Inflammatory macrophage (primary cell): ENCODE measurements at regions not wholly inside any gene's neighbourhood (a gene's known extent, or its start where the extent isn't known, plus 50 kb on each side); places are given as distances from the start of the nearest gene placed in this dataset.
A peak's percentile ranks its signal among the peaks of the same experiment; 100 is the strongest.

Experiments
- DNase-seq, 2 donors: peaks; one replicate each; pipeline ENCODE4 v3.0.0-alpha.2; 2020 to 2022

- peak; percentile 92 to 95 for DNase-seq
These were observed 53.8 kb downstream of the IER5 start for GRCh38 chr1:181142096-181142958.

DNA sequence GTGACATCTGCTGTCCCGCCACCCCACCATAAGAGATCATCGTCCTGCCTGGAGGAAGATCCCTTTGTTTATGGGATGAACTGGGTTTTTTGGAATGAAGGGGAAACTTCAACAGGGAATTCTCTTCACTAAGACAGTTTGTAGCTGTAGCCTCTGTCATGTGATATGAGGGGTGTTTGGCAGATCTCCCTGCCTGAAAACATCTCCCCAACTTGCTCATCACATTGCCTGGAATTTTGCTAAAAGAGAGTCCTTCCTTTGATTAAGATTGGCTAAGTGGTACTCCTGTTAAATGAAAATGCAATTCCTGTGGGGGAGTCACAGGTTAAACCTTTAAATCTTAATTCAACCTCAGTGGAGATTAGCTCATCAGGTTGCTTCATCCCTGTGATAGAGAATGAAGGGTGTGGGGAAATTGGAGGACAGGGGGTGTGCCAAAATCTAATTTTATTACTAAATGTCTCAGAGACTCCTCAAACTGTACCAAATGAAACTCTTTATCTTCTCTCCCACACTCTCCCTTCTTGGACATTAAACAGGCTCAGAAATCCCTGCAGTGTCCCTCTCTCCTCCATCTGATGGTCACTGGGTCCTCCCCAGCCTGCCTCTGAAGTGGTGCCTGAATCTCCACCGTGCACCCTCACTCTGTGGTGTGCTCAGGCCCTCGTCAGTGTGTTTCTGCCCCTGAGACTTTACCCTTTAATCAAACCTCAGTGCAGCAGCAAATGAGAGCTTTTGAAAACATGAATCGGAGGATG, 54.8 kb downstream of the IER5 start:
- no peak for DNase-seq

- DNase-seq = no peak
These were observed 55.7 kb downstream of the IER5 start for GRCh38 chr1:181144238-181144637.

- DNase-seq = no peak
These were observed 60.1 kb downstream of the IER5 start for GRCh38 chr1:181148636-181149035.

GRCh38 chr1:181149326-181150125, 61.0 kb downstream of the IER5 start:
- no peak for DNase-seq

DNA sequence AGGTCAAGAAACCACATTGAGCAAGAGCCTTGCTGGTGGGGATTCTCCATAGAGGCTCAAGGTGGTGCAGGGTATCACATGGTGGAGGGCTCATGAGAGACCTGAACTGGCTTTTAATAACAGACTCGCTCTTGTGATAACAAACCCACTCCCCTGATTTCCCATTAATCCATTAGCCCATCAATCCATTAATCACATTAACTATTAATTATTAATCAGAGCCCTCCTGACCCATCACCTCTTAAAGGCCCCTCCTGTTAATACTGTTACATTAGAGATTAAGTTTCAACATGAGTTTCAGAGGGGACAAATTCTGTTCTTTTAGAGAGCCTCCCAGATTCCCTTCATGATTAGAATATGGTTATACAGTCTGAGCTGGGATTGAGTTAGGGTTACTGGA, 61.8 kb downstream of the IER5 start:
- no peak for DNase-seq

- DNase-seq = no peak
These were observed 62.3 kb downstream of the IER5 start for GRCh38 chr1:181150842-181151241.

- DNase-seq = peak in 1 of 2 donors; percentile 37
These were observed 63.2 kb downstream of the IER5 start for GRCh38 chr1:181151378-181152326.

GRCh38 chr1:181152892-181153633, 64.6 kb downstream of the IER5 start:
- DNase-seq = peak; percentile 90 to 92

GRCh38 chr1:181153634-181153961, 65.1 kb downstream of the IER5 start:
- DNase-seq = no peak

GRCh38 chr1:181155339-181155738, 66.8 kb downstream of the IER5 start:
- no peak for DNase-seq

GRCh38 chr1:181159451-181160140, 71.1 kb downstream of the IER5 start:
- no peak for DNase-seq

DNA sequence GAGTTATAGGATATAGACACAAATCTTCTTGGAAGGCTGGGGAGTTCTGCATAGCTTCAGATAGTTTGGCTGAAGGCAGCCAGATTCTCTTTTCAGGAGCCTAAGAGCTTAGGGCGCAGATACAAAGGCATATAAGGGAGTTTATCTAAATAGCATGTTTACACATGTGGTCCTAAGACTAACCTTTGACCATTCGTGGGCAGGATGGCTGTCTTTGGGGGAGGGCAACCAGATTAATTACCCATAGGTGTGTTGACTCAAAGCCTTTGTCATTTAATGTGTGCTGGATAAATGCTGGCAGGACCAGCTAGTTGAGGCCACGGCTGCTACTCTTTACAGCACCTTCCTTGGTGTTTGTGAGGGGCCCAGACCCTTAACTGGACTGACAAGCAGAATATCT, 71.8 kb downstream of the IER5 start:
- no peak for DNase-seq

DNA sequence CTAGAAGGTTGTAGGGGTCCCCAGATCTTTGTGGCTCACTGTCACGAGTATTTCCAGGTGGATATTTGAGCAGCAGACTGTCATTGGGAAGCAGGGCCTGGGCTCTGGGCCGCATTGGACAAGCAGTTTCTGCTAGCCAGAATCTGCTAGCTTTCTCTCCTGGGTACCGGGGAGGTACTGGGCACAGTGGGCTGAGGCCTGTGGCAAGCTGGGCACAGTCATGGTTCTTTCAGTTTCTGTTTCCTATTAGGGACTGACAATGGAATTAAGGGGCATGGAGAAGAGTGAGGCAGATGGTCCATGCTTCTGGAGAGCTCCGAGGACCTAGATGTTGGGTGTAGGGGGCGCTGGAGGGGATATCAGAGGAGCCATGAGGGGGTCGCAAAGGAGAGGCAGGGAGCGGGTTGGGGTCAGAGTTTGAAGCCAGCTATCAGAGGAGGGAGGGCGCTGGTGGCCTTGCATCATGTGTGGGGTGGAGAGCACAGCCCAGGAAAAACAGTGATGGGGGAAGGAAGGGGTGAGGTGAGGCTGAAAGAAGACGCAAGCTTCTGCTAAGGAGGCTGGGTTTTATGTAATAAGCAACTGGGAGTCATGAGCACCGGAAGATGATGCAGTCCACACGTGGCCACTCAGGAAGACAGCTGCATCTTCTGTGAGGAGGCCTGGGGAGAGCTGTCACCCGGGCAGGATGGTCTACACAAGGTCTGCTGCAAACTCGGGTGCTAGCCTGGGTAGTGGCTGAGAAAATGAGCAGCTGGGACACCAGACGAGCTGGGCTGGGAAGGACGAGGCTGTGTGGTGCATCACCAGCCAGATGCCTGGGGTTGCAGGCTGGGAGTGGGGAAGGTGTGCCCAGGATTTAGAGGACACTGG, 72.7 kb downstream of the IER5 start:
- DNase-seq = peak; percentile 61 to 78

GRCh38 chr1:181163662-181164061, 75.2 kb downstream of the IER5 start:
- DNase-seq = no peak

GRCh38 chr1:181166377-181167196, 78.1 kb downstream of the IER5 start:
- DNase-seq = peak; percentile 79

DNA sequence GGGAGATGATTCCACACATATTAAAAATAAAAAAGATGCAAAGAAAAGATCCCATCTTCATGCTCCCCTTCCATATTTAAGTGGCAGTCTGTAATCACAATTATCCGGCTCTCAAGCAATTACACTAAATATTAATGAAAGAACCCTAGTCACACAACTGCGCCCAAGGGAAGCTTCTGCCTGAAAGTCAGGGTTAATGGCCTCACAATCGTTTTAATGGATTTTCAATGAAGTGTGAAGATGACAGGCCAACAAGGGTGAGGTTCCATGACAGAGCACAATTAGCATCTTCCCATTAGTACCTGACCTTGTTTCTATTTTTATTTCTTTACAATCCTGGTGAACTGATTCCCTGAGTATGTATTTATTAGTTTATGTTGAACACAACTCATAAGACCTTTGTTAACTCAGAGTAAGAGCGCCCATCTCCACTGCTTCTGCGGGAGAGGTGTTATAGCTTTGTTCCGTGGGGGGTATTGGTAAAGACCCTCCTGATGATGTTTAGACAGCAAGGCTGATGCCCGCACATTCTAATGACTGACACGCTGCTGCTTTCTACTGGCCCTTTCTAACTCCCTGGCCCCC, 80.9 kb downstream of the IER5 start:
- no peak for DNase-seq

DNA sequence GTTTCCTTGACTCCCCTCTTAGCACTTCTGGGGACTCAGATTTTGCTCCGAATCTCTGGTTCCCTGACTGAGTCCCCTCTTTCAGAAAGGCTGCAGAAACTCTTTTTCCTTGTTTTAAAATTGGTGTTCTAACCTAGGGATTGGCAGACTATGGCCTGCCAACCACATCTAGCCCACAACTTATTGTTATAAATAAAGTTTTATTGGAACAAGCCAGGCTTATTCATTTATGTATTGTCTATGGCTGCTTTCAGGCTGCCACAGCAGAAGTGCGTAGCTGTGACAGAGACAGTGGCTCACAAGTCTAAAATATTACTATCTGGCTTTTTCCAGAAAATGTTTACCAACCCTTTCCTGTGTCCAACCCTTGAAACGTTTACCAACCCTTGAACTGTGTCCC, 81.7 kb downstream of the IER5 start:
- no peak for DNase-seq
